ENCODE measurements at regions not wholly inside any gene's neighbourhood (a gene's known extent, or its start where the extent isn't known, plus 50 kb on each side); places are given as distances from the start of the nearest gene placed in this dataset.

DNA sequence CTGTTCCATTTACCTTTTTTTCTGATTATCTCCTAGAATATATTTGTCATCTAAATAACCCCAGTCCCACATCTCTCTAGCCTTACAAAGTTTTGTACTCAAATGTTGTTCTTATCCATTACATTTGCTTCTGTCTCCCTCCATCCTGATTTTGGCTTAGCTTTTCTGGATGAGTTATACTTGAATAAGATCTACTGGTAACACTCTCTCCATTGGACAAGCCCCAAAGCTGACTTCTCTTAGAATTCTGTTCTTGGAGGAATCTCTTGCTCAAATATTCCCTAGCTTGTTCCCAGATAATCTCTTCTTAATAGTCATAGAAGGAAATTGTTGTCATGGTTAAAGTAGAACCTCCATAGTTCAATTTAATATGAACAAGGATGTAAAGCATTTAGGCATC, 115.5 kb upstream of the HS3ST1 start:
- TF ChIP-seq, protein P1, sequence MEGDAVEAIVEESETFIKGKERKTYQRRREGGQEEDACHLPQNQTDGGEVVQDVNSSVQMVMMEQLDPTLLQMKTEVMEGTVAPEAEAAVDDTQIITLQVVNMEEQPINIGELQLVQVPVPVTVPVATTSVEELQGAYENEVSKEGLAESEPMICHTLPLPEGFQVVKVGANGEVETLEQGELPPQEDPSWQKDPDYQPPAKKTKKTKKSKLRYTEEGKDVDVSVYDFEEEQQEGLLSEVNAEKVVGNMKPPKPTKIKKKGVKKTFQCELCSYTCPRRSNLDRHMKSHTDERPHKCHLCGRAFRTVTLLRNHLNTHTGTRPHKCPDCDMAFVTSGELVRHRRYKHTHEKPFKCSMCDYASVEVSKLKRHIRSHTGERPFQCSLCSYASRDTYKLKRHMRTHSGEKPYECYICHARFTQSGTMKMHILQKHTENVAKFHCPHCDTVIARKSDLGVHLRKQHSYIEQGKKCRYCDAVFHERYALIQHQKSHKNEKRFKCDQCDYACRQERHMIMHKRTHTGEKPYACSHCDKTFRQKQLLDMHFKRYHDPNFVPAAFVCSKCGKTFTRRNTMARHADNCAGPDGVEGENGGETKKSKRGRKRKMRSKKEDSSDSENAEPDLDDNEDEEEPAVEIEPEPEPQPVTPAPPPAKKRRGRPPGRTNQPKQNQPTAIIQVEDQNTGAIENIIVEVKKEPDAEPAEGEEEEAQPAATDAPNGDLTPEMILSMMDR (IDR thresholded peaks at IDR 0.05), result no peak
- no peak for TF ChIP-seq FOXM1 (IDR thresholded peaks at IDR 0.05; ENCODE audit: low read depth)
